KMS-11 (cell line): ENCODE measurements at regions not wholly inside any gene's neighbourhood (a gene's known extent, or its start where the extent isn't known, plus 50 kb on each side); places are given as distances from the start of the nearest gene placed in this dataset.

ENCODE experiments used
- H2AFZ ChIP-seq: fragments of 200-600 bp; sonication (generic); 2 replicates; pipeline ENCODE4 v1.6.1; 2016; ENCODE audit warnings: antibody characterized with exemption, mixed run types, low read depth
- H3K27ac ChIP-seq: fragments of 200-600 bp; sonication (generic); 2 replicates; pipeline ENCODE4 v1.6.1; 2016; ENCODE audit warnings: mild to moderate bottlenecking, mixed run types
- H3K27me3 ChIP-seq: fragments of 200-600 bp; sonication (generic); 2 replicates; pipeline ENCODE4 v1.6.1; 2017; ENCODE audit warnings: mild to moderate bottlenecking, low read depth, mixed run types, moderate library complexity; ENCODE audit not compliant: insufficient read depth
- H3K36me3 ChIP-seq: fragments of 200-600 bp; sonication (generic); 2 replicates; pipeline ENCODE4 v1.6.1; 2017; ENCODE audit warnings: mild to moderate bottlenecking, mixed run types; ENCODE audit not compliant: insufficient read depth
- H3K4me1 ChIP-seq: fragments of 200-600 bp; sonication (generic); 2 replicates; pipeline ENCODE4 v1.6.1; 2016; ENCODE audit warnings: mild to moderate bottlenecking, low read depth, mixed run types; ENCODE audit not compliant: poor library complexity, severe bottlenecking
- H3K4me2 ChIP-seq: fragments of 200-600 bp; sonication (generic); 2 replicates; pipeline ENCODE4 v1.7.0; 2016; ENCODE audit warnings: mild to moderate bottlenecking, mixed run types
- H3K4me3 ChIP-seq: fragments of 200-600 bp; sonication (generic); IDR thresholded peaks from 2 replicates; pipeline ENCODE4 v1.6.1; 2017; ENCODE audit warnings: low read depth, low read length, mixed read lengths; ENCODE audit not compliant: insufficient read depth
- H3K79me2 ChIP-seq: fragments of 200-600 bp; sonication (generic); 2 replicates; pipeline ENCODE4 v1.6.1; 2016; ENCODE audit warnings: low read depth, mixed run types; ENCODE audit not compliant: insufficient read depth
- H3K9ac ChIP-seq: fragments of 200-600 bp; sonication (generic); 2 replicates; pipeline ENCODE4 v1.6.1; 2016; ENCODE audit warnings: mild to moderate bottlenecking, mixed run types
- H4K20me1 ChIP-seq: fragments of 200-600 bp; sonication (generic); 2 replicates; pipeline ENCODE4 v1.6.1; 2016; ENCODE audit warnings: mild to moderate bottlenecking, mixed run types; ENCODE audit not compliant: insufficient read depth
- CTCF ChIP-seq: fragments of 200-600 bp; sonication (generic); conservative IDR thresholded peaks from 2 replicates; pipeline ENCODE4 v1.6.1; 2017; ENCODE audit warnings: low read depth, mild to moderate bottlenecking, antibody characterized with exemption, low read length, moderate library complexity, mixed read lengths

- TF ChIP-seq CTCF: no peak
These were observed 545.6 kb downstream of the HDGFL1 start for GRCh38 chr6:23114812-23115504.

GRCh38 chr6:23137611-23138010 lies 568.2 kb downstream of the HDGFL1 start:
- no peaks in the 10 kb centered on the region for H4K20me1 ChIP-seq
- no peak for TF ChIP-seq CTCF
- H3K9ac ChIP-seq: no peak overlapping the region
- no peaks in the 10 kb centered on the region for H3K4me1 ChIP-seq
- no peak overlapping the region for H3K4me2 ChIP-seq
- H3K4me3 ChIP-seq: no peak overlapping the region
- no peaks in the 10 kb centered on the region for H3K36me3 ChIP-seq
- H3K27me3 ChIP-seq: no peaks in the 10 kb centered on the region
- H3K27ac ChIP-seq: no peak overlapping the region
- no peaks in the 10 kb centered on the region for H3K79me2 ChIP-seq
- no peak overlapping the region for H2AFZ ChIP-seq

More at GRCh38 chr6:23114812-23115504, 545.6 kb downstream of the HDGFL1 start:
- H3K79me2 ChIP-seq: no peaks in the 10 kb centered on the region
- H3K36me3 ChIP-seq: no peaks in the 10 kb centered on the region
- H3K4me3 ChIP-seq: no peak overlapping the region
- no peak overlapping the region for H3K4me2 ChIP-seq
- no peak overlapping the region for H3K9ac ChIP-seq
- H2AFZ ChIP-seq: no peak overlapping the region
- H3K27me3 ChIP-seq: no peaks in the 10 kb centered on the region
- no peaks in the 10 kb centered on the region for H4K20me1 ChIP-seq
- H3K27ac ChIP-seq: no peak overlapping the region
- H3K4me1 ChIP-seq: no peaks in the 10 kb centered on the region

- H3K4me2 ChIP-seq: no peak overlapping the region
- H3K4me3 ChIP-seq: no peak overlapping the region
- no peak for TF ChIP-seq CTCF
- no peaks in the 10 kb centered on the region for H3K27me3 ChIP-seq
- H3K4me1 ChIP-seq: no peaks in the 10 kb centered on the region
- H2AFZ ChIP-seq: no peak overlapping the region
- no peak overlapping the region for H3K9ac ChIP-seq
- H4K20me1 ChIP-seq: no peaks in the 10 kb centered on the region
- H3K27ac ChIP-seq: no peak overlapping the region
- no peaks in the 10 kb centered on the region for H3K36me3 ChIP-seq
- H3K79me2 ChIP-seq: no peaks in the 10 kb centered on the region
These were observed 571.5 kb downstream of the HDGFL1 start for GRCh38 chr6:23140871-23141270.

GRCh38 chr6:23145781-23146180 lies 576.4 kb downstream of the HDGFL1 start:
- Histone ChIP-seq H3K27ac (no peak overlapping the region), H3K79me2 (no peaks in the 10 kb centered on the region), H2AFZ (no peak overlapping the region), H3K36me3 (no peaks in the 10 kb centered on the region), H4K20me1 (no peaks in the 10 kb centered on the region), H3K4me3 (no peak overlapping the region), H3K4me2 (no peak overlapping the region), H3K9ac (no peak overlapping the region), H3K27me3 (no peaks in the 10 kb centered on the region), H3K4me1 (peaks cover 7% of the 10 kb centered on the region)
- TF ChIP-seq CTCF: no peak
